Liver (tissue), 8 donors: ENCODE measurements at regions not wholly inside any gene's neighbourhood (a gene's known extent, or its start where the extent isn't known, plus 50 kb on each side); places are given as distances from the start of the nearest gene placed in this dataset.

ENCODE experiments used
- DNase-seq: peaks from one replicate; pipeline ENCODE4 v3.0.0-alpha.2; 2017; ENCODE audit warnings: low spot score
- H3K27ac ChIP-seq, 2 donors: one replicate each; pipeline ENCODE4 v1.7.0; 2013; ENCODE audit warnings: inconsistent platforms in 2 of 2, low read length in 2 of 2, control low read depth in 1 of 2, low read depth in 1 of 2, mild to moderate bottlenecking in 1 of 2
- H3K27me3 ChIP-seq, 4 donors: one replicate each; pipeline versions ENCODE4 v1.6.1 to v1.7.0; 2013; ENCODE audit warnings: low read length in 3 of 4, inconsistent platforms in 1 of 4, mild to moderate bottlenecking in 1 of 4, moderate library complexity in 1 of 4; ENCODE audit not compliant: control insufficient read depth in 4 of 4, insufficient read depth in 4 of 4
- H3K36me3 ChIP-seq, 4 donors: one replicate each; pipeline versions ENCODE4 v1.6.1 to v1.7.0; 2013; ENCODE audit warnings: low read length in 3 of 4, mild to moderate bottlenecking in 3 of 4, low read depth in 1 of 4, moderate library complexity in 1 of 4; ENCODE audit not compliant: control insufficient read depth in 4 of 4, insufficient read depth in 3 of 4
- H3K4me1 ChIP-seq, 4 donors: one replicate each; pipeline versions ENCODE4 v1.6.1 to v1.7.0; 2013; ENCODE audit warnings: low read length in 3 of 4, mild to moderate bottlenecking in 3 of 4, moderate library complexity in 1 of 4; ENCODE audit not compliant: control insufficient read depth in 4 of 4, insufficient read depth in 4 of 4
- H3K4me3 ChIP-seq, 3 donors: one replicate each; pipeline versions ENCODE4 v1.6.1 to v1.7.0; 2013; ENCODE audit warnings: low read length in 3 of 3, control low read depth in 1 of 3, low read depth in 1 of 3, mild to moderate bottlenecking in 1 of 3
- H3K9ac ChIP-seq, 2 donors: one replicate each; pipeline ENCODE4 v1.7.0; 2013; ENCODE audit warnings: low read length in 2 of 2, mild to moderate bottlenecking in 2 of 2, moderate library complexity in 2 of 2, control low read depth in 1 of 2, low read depth in 1 of 2
- H3K9me3 ChIP-seq, 4 donors: one replicate each; pipeline versions ENCODE4 v1.6.1 to v1.7.0; 2013; ENCODE audit warnings: low read length in 3 of 4; ENCODE audit not compliant: control insufficient read depth in 4 of 4
- EGR1 ChIP-seq, 2 donors: IDR thresholded peaks; 2 replicates each; pipeline ENCODE4 v1.6.1; 2016 to 2018; ENCODE audit warnings: antibody characterized with exemption in 2 of 2, low read depth in 2 of 2
- FOXA2 ChIP-seq: IDR thresholded peaks from 2 replicates; pipeline ENCODE4 v1.6.1; 2016; ENCODE audit warnings: antibody characterized with exemption
- GABPA ChIP-seq, 2 donors: IDR thresholded peaks in 1 of 2; conservative IDR thresholded peaks in 1 of 2; 2 replicates each; pipeline ENCODE4 v1.6.1; 2016; ENCODE audit warnings: antibody characterized with exemption in 2 of 2, mild to moderate bottlenecking in 1 of 2, moderate library complexity in 1 of 2
- HNF4A ChIP-seq, 2 donors: conservative IDR thresholded peaks; 2 replicates each; pipeline ENCODE4 v1.6.1; 2016; ENCODE audit warnings: antibody characterized with exemption in 2 of 2, mild to moderate bottlenecking in 2 of 2
- HNF4G ChIP-seq: IDR thresholded peaks from 2 replicates; pipeline ENCODE4 v1.6.1; 2016; ENCODE audit warnings: antibody characterized with exemption
- JUND ChIP-seq, 2 donors: IDR thresholded peaks; 2 replicates each; pipeline ENCODE4 v1.6.1; 2016; ENCODE audit warnings: antibody characterized with exemption in 2 of 2
- RAD21 ChIP-seq, 2 donors: IDR thresholded peaks; 2 replicates each; pipeline ENCODE4 v1.6.1; 2016; ENCODE audit warnings: antibody characterized with exemption in 2 of 2, mild to moderate bottlenecking in 2 of 2
- REST ChIP-seq: IDR thresholded peaks from 2 replicates; pipeline ENCODE4 v1.6.1; 2016; ENCODE audit warnings: antibody characterized with exemption, mild to moderate bottlenecking
- RXRA ChIP-seq, 2 donors: IDR thresholded peaks; 2 replicates each; pipeline ENCODE4 v1.6.1; 2017 to 2018; ENCODE audit warnings: antibody characterized with exemption in 2 of 2, mild to moderate bottlenecking in 1 of 2
- SP1 ChIP-seq: IDR thresholded peaks from 2 replicates; pipeline ENCODE4 v1.6.1; 2018; ENCODE audit warnings: antibody characterized with exemption, mild to moderate bottlenecking
- TAF1 ChIP-seq: conservative IDR thresholded peaks from 2 replicates; pipeline ENCODE4 v1.6.1; 2016; ENCODE audit warnings: antibody characterized with exemption, mild to moderate bottlenecking
- YY1 ChIP-seq: IDR thresholded peaks from 2 replicates; pipeline ENCODE4 v1.6.1; 2016; ENCODE audit warnings: antibody characterized with exemption, mild to moderate bottlenecking
- WGBS: extraction: QIAGEN DNeasy Blood & Tissue Kit; methylation state at CpG from one replicate; pipeline ENCODE4 v1.1.7; 2013; 5-methylcytosine and 5-hydroxymethylcytosine counted together
- TF ChIP-seq, protein P1 (sequence below): IDR thresholded peaks from 2 replicates; pipeline ENCODE4 v1.6.1; 2016; ENCODE audit warnings: antibody characterized with exemption
- TF ChIP-seq, protein P2 (sequence below): fragments of 150-350 bp; IDR thresholded peaks from 2 replicates; pipeline ENCODE4 v1.5.1; 2017; ENCODE audit warnings: improper control_type of control experiment, low read depth, low read length; ENCODE audit not compliant: missing input control
- donor health status: healthy.
- donor health status: healthy.
- donor health status: healthy.
- donor health status: healthy.
- donor health status: healthy.

- no peak for DNase-seq
- H3K36me3 ChIP-seq, result no peaks in the 10 kb centered on the region
- no peaks in the 10 kb centered on the region for H3K27me3 ChIP-seq
- TF ChIP-seq TAF1 (no peak), YY1 (no peak), SP1 (no peak), RXRA (IDR thresholded peaks at IDR 0.05) (no peak), HNF4G (no peak), RAD21 (IDR thresholded peaks at IDR 0.05) (no peak), GABPA (IDR thresholded peaks at IDR 0.05 in 1 of 2, conservative IDR thresholded peaks at IDR 0.05 in 1 of 2) (no peak), HNF4A (conservative IDR thresholded peaks at IDR 0.05) (no peak), REST (no peak)
- TF ChIP-seq, protein P1, sequence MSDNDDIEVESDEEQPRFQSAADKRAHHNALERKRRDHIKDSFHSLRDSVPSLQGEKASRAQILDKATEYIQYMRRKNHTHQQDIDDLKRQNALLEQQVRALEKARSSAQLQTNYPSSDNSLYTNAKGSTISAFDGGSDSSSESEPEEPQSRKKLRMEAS, result no peak
- TF ChIP-seq, protein P2, sequence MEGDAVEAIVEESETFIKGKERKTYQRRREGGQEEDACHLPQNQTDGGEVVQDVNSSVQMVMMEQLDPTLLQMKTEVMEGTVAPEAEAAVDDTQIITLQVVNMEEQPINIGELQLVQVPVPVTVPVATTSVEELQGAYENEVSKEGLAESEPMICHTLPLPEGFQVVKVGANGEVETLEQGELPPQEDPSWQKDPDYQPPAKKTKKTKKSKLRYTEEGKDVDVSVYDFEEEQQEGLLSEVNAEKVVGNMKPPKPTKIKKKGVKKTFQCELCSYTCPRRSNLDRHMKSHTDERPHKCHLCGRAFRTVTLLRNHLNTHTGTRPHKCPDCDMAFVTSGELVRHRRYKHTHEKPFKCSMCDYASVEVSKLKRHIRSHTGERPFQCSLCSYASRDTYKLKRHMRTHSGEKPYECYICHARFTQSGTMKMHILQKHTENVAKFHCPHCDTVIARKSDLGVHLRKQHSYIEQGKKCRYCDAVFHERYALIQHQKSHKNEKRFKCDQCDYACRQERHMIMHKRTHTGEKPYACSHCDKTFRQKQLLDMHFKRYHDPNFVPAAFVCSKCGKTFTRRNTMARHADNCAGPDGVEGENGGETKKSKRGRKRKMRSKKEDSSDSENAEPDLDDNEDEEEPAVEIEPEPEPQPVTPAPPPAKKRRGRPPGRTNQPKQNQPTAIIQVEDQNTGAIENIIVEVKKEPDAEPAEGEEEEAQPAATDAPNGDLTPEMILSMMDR, result no peak
- peaks cover 0 to 1% (median under 1%) of the 10 kb centered on the region in 4 donors for H3K9me3 ChIP-seq
- H3K4me3 ChIP-seq, result no peak overlapping the region
- WGBS, result 70% methylated on average over 7 of the region's 7 CpGs
- no peak overlapping the region for H3K27ac ChIP-seq
- no peak overlapping the region for H3K9ac ChIP-seq
- H3K4me1 ChIP-seq, result no peaks in the 10 kb centered on the region
These were observed 773.7 kb downstream of the BCL11B start for GRCh38 chr14:98498019-98498885.

DNA sequence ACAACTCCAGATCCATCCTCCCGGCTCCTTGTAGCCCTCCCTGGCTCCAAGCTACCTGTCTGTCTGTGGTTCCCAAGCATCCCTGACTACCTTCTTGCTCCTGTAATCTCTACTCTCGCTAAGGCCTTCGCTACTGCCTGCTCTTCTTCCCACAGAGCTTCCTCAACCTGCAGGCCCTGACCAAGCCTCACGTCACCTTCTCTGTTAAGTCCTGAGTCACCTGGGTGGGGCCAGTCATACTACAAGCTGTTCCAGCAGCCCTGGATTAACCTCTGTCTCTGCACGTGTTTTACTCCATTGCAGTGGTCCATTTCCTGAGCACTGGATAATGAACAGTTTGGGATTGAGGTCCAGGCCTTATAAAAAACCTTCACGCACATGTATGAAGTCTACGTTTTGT is 770.7 kb downstream of the BCL11B start:
- Histone ChIP-seq H3K4me3 (no peak overlapping the region), H3K9me3 (peaks cover 0 to 2% (median under 1%) of the 10 kb centered on the region in 4 donors), H3K36me3 (no peaks in the 10 kb centered on the region), H3K27ac (no peak overlapping the region), H3K4me1 (no peaks in the 10 kb centered on the region), H3K9ac (no peak overlapping the region), H3K27me3 (no peaks in the 10 kb centered on the region)
- TF ChIP-seq YY1, result no peak
- 79% methylated on average over 7 of the region's 7 CpGs for WGBS
- DNase-seq, result no peak

DNA sequence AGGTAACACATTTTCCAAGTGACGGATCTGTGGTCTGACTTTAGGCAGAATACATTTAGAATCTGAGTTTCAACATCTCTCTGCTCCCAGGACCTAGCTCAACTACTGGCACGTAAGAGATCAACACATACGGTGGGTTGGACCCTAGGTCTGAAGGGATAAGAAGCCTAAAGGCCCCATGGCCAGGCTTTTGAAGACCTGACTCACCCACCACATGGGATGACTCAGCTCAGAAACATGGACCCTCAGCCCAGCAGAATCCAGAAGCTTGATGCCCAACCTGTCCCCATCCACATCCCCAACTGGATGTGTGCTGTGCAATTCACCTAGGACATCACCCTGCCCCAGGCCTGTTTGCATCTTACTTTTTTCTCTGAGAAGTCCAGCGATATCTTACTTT is 770.2 kb downstream of the BCL11B start:
- no peaks in the 10 kb centered on the region for H3K27me3 ChIP-seq
- H3K27ac ChIP-seq, result no peak overlapping the region
- TF ChIP-seq, protein P2, result no peak
- TF ChIP-seq EGR1 (IDR thresholded peaks at IDR 0.05; ENCODE audit: low read depth in 2 of 2), result no peak
- TF ChIP-seq SP1, result no peak
- TF ChIP-seq FOXA2, result no peak
- TF ChIP-seq GABPA (IDR thresholded peaks at IDR 0.05 in 1 of 2, conservative IDR thresholded peaks at IDR 0.05 in 1 of 2), result no peak
- TF ChIP-seq HNF4G, result no peak
- no peak for TF ChIP-seq JUND (IDR thresholded peaks at IDR 0.05)
- no peak for TF ChIP-seq YY1
- peaks cover 0 to 2% (median under 1%) of the 10 kb centered on the region in 4 donors for H3K9me3 ChIP-seq
- DNase-seq, result no peak
- H3K36me3 ChIP-seq, result no peaks in the 10 kb centered on the region
- no peak overlapping the region for H3K4me3 ChIP-seq
- no peaks in the 10 kb centered on the region for H3K4me1 ChIP-seq
- H3K9ac ChIP-seq, result no peak overlapping the region
- 81% methylated on average over 4 of the region's 4 CpGs for WGBS
